ENCODE measurements at regions not wholly inside any gene's neighbourhood (a gene's known extent, or its start where the extent isn't known, plus 50 kb on each side); places are given as distances from the start of the nearest gene placed in this dataset.

DNA sequence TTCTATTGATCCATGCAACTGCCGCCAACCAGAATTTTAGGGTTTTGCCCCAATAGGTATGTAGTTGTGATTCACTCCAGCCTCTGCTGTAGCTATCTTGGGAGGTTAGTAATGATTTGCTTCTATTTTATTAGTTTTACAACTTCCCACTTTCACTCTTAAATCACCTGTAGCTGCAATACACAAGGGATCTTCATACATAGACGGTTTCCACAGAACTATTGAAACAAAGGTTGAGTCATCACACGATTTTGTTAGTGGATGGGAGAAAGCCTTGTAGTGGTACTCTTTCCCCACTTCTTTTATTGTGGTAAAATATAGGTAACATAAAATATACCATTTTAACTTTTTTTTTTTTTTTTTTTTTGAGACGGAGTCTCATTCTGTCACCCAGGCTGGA, 104.2 kb upstream of the SPRED2 start:
- DNase-seq = no peak

DNA sequence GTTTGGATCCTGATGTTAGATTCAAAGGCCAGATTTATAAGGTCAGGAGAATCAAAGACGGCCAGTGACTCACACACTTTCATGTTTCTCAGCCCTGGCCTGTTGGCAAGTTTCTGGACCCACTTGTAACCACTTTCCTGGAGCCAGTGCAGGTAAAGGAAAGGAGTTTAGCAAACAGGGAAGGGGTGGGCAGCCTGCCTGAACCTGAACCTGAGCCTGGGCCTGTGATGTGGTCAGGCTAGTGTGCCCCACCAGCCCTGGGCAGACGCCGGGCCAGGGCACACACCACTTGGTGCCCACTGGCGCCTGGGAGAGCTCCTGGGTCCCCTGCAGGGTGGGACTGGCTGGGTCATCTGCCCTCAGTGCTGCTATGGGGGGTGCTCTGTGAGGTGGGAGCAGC, 100.5 kb upstream of the SPRED2 start:
- DNase-seq = no peak

DNA sequence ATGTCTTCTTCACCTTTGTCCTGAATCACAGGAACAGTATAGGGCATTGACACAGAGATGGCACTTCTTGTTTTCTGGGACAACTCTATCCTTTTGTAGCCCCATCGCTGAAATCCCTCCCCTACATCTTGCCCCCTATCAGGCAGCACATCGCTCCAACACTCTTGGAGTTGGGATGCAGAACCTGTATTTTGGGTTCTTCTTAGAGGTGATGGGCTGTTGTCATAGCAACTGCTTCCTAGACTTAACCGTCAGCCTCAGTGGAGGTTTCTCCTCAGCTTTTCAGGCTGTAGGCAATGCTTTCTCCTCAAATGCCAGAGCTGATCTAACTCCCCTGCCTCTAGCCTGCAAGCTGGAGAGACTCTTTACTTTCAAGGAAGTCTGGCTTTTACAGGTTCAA, 99.9 kb upstream of the SPRED2 start:
- no peak for DNase-seq

DNA sequence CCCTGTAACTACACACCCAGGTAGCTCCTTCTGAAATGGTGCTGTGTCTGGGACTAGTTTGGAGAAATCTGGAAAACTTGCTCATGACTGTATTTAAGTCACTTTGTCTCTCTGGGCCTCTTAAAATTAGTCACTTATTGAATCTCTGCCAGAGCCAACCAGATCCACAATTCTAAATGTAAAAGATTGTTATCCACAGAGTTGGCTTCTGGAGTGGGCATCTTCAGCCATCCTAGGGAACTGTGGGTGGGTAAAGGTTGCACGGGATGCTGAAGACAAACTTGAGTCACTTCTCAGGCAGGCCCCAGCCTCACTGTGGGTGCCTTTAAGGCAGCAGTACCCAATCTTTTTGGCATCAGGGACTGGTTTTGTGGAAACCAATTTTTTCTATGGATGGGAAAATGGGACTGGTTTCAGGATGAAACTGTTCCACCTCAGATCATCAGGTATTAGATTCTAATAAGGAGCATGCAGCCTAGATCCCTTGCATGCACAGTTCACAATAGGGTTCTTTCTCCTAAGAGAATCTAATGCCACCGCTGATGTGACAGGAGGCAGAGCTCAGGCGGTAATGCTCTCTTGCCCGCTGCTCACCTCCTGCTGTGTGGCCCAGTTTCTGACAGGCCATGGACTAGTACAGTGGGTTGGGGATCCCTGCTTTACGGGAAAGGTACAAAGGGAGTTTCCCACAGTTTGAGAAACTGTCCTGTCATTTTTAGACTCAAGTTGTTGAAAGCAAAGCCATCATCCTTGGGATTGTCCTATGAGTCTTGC, 98.3 kb upstream of the SPRED2 start:
- DNase-seq = no peak

GRCh38 chr2:65529419-65529818, 97.0 kb upstream of the SPRED2 start:
- DNase-seq = no peak

- no peak for DNase-seq
These were observed 95.8 kb upstream of the SPRED2 start for GRCh38 chr2:65528241-65528574.

- DNase-seq = no peak
These were observed 95.2 kb upstream of the SPRED2 start for GRCh38 chr2:65527451-65528240.

- peak; percentile 76 for DNase-seq
These were observed 93.3 kb upstream of the SPRED2 start for GRCh38 chr2:65525616-65526231.

DNA sequence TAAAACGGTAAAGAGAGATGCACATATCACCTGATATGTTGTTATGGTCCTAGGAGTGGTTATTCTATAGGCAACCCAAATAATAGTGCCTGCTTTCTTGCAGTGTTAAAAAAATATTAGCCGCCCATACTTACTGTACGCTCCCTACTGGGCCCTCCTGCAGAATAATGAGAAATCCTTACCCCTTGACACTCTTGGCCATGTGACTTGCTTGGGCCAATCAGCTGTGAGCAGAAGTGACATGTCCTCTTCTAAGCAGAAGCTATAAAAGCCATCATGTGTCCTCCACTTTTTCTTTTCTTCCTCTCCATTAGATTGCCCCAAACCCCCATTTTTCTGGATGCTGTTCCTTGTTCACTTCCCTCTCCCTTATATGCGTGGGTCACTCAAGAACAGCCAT, 90.5 kb upstream of the SPRED2 start:
- no peak for DNase-seq

GRCh38 chr2:65518751-65519150, 86.4 kb upstream of the SPRED2 start:
- DNase-seq = no peak

GRCh38 chr2:65514555-65515195, 82.3 kb upstream of the SPRED2 start:
- no peak for DNase-seq

DNA sequence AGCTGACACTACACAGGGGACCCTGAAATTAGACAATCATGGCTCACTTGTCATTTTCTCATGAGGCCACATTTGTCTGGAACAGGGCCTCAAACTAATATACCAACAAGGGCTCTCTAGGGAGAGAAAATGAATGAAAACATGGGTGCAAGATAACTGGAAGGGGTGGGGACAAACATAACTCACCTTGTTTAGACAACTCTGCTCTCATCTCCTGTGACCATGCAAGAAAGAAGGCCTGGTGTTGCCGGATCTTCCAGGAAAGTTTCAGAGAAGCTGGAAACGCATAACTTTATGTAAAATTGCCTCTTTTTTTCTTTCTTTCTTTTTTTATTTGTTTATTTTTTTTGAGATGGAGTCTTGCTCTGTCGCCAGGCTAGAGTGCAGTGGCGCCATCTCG, 80.4 kb upstream of the SPRED2 start:
- DNase-seq = no peak

GRCh38 chr2:65511306-65511705, 78.9 kb upstream of the SPRED2 start:
- no peak for DNase-seq

DNA sequence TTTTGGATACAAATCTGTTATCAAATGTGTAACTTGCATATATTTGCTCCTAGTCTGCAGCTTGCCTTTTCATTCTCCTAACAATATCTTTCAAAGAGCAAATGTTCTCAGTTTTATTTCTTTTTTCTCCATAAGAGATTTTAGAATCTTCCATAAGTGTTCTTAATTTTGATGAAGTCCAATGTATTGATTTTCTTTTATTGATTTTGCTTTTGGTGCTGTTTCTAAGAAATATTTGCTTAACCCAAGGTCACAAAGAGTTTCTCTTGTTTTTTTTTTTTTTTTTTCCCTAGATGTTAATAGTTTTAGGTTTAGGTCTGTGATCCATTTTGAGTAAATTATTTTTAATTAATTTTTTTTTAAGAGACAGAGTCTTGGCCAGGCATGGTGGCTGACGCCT, 75.8 kb upstream of the SPRED2 start:
- DNase-seq = no peak

DNA sequence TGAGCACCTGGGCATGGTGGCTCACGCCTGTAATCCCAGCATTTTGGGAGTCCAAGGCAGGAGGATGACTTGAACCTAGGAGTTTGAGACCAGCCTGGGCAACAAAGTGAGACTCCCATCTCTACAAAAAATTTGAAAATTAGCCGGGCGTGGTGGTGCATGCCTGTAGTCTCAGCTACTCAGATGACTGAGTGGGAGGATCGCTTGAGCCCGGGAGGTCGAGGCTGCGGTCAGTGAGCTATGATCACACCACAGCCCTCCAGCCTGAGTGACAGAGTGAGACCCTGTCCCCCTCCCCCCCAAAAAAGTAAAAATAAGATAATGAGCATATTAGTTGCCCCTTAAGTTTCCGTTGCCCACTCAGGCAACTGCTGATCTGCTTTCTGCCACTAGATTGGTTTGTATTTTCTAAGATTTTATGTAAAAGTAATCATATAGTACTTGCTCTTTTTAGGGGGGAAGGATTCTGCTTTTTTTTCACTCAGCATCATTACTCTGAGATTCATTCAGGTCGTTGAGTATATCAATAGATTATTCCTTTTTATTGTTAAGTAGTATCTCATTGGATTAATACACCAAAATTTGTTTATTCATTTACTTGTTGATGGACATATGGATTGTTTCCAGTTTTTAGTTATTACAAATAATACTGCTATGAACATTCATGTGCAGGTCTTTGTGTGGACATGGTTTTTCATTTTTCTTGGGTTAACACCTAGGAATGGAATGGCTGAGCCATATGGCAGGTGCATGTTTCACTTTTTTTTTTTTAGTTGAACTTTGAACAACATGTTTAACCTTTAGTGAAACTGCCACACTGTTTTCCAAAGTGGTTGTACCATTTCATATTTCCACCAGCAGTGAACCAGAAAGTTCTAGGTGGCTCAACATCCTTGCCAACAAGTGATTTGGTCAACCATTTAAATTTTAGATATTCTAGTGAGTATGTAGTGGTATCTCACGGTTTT, 75.0 kb upstream of the SPRED2 start:
- DNase-seq = no peak

- DNase-seq = no peak
These were observed 72.7 kb upstream of the SPRED2 start for GRCh38 chr2:65504814-65505697.

DNA sequence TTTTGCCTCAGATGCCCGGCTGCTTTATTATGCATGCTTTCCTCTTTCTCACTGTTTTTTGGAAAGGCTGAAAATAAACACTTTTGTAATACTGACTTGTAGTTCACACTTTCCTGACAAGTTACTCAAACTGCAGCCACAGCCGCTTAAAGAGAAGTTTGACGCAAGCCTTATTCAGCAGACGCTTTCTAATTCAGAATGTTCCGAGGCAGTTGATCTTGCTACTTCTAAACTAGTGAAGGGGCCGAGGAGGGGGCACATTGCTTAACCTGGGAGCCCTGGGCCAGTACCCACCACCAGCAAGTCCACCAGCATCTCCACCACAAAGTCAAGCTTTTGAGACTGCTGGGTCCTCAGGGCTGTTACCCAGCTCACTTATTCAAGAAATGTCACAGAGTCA, 71.8 kb upstream of the SPRED2 start:
- DNase-seq = no peak

- DNase-seq = no peak
These were observed 71.3 kb upstream of the SPRED2 start for GRCh38 chr2:65503746-65504145.

DNA sequence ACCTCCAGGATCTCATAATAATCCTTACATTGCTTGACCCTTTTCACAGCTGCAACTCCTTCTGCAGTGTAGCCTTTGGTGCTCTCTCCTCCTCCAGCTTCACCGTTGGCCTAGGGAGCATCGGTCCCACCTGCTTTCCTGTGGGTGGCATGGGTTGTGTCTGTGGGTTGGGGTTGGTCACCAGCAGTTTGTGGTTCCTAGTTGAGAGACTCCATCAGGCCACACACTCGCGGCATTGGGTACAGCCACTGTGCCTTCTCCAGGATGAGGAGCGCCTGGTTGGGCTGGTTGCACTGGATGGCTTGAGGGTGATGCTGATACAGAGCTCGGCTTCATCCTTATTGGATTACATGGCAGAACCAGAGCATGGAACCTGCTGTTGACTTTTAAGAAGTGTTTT, 69.4 kb upstream of the SPRED2 start:
- DNase-seq = no peak

- no peak for DNase-seq
These were observed 68.7 kb upstream of the SPRED2 start for GRCh38 chr2:65501074-65501473.

All from muscle of arm (tissue), 1 donor.